Endothelial cell (in vitro differentiated cells): ENCODE measurements at regions not wholly inside any gene's neighbourhood (a gene's known extent, or its start where the extent isn't known, plus 50 kb on each side); places are given as distances from the start of the nearest gene placed in this dataset.

Experiments used
- DNase-seq: peaks from one replicate; pipeline ENCODE4 v3.0.0; 2021; ENCODE audit warnings: low spot score
- H3K27ac Mint-ChIP-seq: one replicate; pipeline ENCODE4 v1.8.0; 2021; ENCODE audit warnings: mixed read lengths, inconsistent platforms; ENCODE audit not compliant: unreplicated experiment
- H3K27me3 Mint-ChIP-seq: one replicate; pipeline ENCODE4 v1.8.0; 2021; ENCODE audit warnings: mild to moderate bottlenecking, moderate library complexity, mixed read lengths, inconsistent platforms; ENCODE audit not compliant: unreplicated experiment
- H3K36me3 Mint-ChIP-seq: one replicate; pipeline ENCODE4 v1.8.0; 2021; ENCODE audit warnings: mild to moderate bottlenecking, low read depth, mixed read lengths, inconsistent platforms; ENCODE audit not compliant: unreplicated experiment
- H3K4me1 Mint-ChIP-seq: one replicate; pipeline ENCODE4 v1.8.0; 2021; ENCODE audit warnings: mild to moderate bottlenecking, mixed read lengths, inconsistent platforms; ENCODE audit not compliant: unreplicated experiment
- H3K4me3 Mint-ChIP-seq: one replicate; pipeline ENCODE4 v1.8.0; 2021; ENCODE audit warnings: mild to moderate bottlenecking, mixed read lengths, inconsistent platforms; ENCODE audit not compliant: unreplicated experiment
- H3K9me3 Mint-ChIP-seq: one replicate; pipeline ENCODE4 v1.8.0; 2021; ENCODE audit warnings: mixed read lengths, inconsistent platforms; ENCODE audit not compliant: unreplicated experiment
- CTCF ChIP-seq: fragments of 200-600 bp; sonication (generic); IDR thresholded peaks from one replicate; pipeline ENCODE4 v1.5.0; 2021; ENCODE audit warnings: antibody characterized with exemption; ENCODE audit not compliant: unreplicated experiment

- no peaks in the 10 kb centered on the region for H3K27me3 Mint-ChIP-seq
- no peak overlapping the region for H3K27ac Mint-ChIP-seq
- H3K9me3 Mint-ChIP-seq, result no peaks in the 10 kb centered on the region
- H3K4me3 Mint-ChIP-seq, result no peak overlapping the region
- no peak for TF ChIP-seq CTCF
- no peak for DNase-seq
- H3K36me3 Mint-ChIP-seq, result no peaks in the 10 kb centered on the region
- no peaks in the 10 kb centered on the region for H3K4me1 Mint-ChIP-seq
These were observed 176.9 kb upstream of the ID4 start for GRCh38 chr6:19660123-19660910.

- no peaks in the 10 kb centered on the region for H3K36me3 Mint-ChIP-seq
- no peak overlapping the region for H3K4me3 Mint-ChIP-seq
- H3K4me1 Mint-ChIP-seq, result no peaks in the 10 kb centered on the region
- H3K27me3 Mint-ChIP-seq, result peaks cover 2% of the 10 kb centered on the region
- TF ChIP-seq CTCF, result no peak
- DNase-seq, result no peak
- no peak overlapping the region for H3K27ac Mint-ChIP-seq
- H3K9me3 Mint-ChIP-seq, result no peaks in the 10 kb centered on the region
These were observed 174.3 kb upstream of the ID4 start for GRCh38 chr6:19662911-19663310.

GRCh38 chr6:19663479-19663878 is 173.7 kb upstream of the ID4 start:
- no peak for DNase-seq
- Mint-ChIP-seq H3K27ac (no peak overlapping the region), H3K4me3 (no peak overlapping the region), H3K4me1 (no peaks in the 10 kb centered on the region), H3K9me3 (no peaks in the 10 kb centered on the region), H3K27me3 (peaks cover 2% of the 10 kb centered on the region), H3K36me3 (no peaks in the 10 kb centered on the region)
- no peak for TF ChIP-seq CTCF

- H3K4me1 Mint-ChIP-seq, result no peaks in the 10 kb centered on the region
These were observed 173.1 kb upstream of the ID4 start for GRCh38 chr6:19664050-19664449.

More at GRCh38 chr6:19664050-19664449, 173.1 kb upstream of the ID4 start:
- no peak overlapping the region for H3K4me3 Mint-ChIP-seq
- TF ChIP-seq CTCF, result no peak
- no peak overlapping the region for H3K27ac Mint-ChIP-seq
- DNase-seq, result no peak
- no peaks in the 10 kb centered on the region for H3K9me3 Mint-ChIP-seq
- peaks cover 2% of the 10 kb centered on the region for H3K27me3 Mint-ChIP-seq
- H3K36me3 Mint-ChIP-seq, result no peaks in the 10 kb centered on the region
